HT-29 (cell line): ENCODE measurements at regions not wholly inside any gene's neighbourhood (a gene's known extent, or its start where the extent isn't known, plus 50 kb on each side); places are given as distances from the start of the nearest gene placed in this dataset.

Experiments
- DNase-seq: peaks from one replicate; pipeline ENCODE4 v3.0.0-alpha.2; 2015; ENCODE audit warnings: low spot score

GRCh38 chr10:71123023-71123422 lies 89.3 kb upstream of the UNC5B start:
- no peak for DNase-seq

- DNase-seq, result no peak
Observed at GRCh38 chr10:71124921-71125748, 87.2 kb upstream of the UNC5B start.

DNA sequence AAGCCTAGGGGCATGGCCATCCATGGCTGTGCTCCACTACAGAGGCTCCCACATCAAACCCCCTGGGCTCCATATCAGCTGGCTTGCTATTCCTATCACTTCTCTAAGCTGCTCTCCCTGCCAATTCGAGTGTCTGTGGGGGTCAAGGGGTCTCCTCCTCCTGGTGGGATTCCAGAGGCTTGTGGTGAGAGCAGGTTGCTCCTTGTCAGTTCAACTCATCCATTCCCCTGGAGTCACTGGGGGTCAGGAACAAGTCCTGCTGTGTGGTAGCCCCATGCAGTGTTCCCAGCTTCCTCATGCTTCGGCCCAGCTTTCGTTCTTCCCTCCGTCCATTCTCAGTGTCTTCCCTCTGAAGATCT lies 86.6 kb upstream of the UNC5B start:
- DNase-seq, result no peak

- DNase-seq, result no peak
Observed at GRCh38 chr10:71126432-71126831, 85.9 kb upstream of the UNC5B start.

DNA sequence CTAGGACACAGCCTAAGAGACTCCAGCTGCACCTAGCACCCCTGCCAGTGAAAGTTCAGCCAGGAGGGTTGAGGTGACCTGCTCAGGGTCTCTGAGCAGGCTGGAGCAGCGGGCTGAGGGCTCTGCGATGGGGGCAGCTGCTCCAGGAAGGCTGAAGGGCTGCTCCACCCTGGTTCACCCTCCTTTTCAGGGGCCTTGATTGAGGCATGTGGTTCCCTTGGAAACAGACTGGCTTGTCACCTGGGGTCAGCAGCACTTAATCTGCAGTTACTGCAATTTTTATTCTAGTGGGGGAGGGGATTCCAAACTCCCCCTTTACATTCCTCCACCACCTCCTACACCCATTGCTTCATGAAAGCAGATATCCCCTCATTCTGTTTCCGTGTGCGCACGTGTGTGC lies 85.3 kb upstream of the UNC5B start:
- DNase-seq, result no peak

DNA sequence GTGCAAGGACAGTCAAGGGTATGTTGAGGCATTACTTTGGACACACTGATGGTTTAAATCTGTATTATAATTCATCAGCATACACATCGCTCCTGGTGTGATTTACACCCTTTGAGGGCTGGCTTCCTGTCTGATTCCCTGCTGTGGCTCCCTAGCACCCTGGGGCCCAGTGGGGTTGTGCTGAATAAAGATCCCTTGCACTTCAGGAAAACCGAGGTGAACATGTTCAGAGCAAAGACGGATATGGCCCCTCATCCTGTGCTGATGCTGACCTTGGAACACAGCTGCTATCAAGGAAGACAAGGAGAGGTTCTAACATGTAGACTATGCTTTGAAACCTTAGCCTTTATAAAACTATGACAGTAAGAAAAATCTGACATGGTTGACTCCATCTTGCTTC lies 84.6 kb upstream of the UNC5B start:
- no peak for DNase-seq

- DNase-seq, result no peak
Observed at GRCh38 chr10:71128311-71128980, 83.9 kb upstream of the UNC5B start.

GRCh38 chr10:71131096-71131495 lies 81.3 kb upstream of the UNC5B start:
- no peak for DNase-seq

DNA sequence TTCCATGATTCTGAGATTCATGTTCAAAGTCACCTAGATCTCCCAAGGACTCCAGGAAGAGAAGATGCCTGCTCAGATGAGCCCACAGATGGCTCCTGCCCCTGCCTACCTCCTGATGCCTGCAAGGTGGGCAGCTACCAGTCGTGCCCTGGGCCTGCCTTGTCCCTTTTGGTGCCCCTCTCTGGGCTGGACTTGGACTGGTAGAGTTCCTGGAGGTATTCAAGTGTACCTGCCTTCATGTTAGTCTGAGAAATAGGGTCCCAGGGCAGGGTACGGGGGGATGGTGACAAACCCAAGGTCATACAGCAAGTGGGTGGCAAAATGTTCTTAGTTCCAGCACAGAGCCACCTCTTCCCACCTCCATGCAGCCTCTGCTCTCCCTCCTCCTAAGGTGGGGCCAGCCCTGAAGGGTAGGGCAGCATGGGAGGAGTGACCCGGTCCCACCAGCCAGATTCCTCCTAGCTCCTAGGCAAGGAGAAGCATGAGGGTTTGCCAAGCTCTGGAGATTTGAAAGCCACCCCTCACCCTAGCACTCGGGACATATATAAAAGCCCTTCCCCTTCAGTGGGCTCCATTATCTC lies 80.8 kb upstream of the UNC5B start:
- DNase-seq, result no peak

DNA sequence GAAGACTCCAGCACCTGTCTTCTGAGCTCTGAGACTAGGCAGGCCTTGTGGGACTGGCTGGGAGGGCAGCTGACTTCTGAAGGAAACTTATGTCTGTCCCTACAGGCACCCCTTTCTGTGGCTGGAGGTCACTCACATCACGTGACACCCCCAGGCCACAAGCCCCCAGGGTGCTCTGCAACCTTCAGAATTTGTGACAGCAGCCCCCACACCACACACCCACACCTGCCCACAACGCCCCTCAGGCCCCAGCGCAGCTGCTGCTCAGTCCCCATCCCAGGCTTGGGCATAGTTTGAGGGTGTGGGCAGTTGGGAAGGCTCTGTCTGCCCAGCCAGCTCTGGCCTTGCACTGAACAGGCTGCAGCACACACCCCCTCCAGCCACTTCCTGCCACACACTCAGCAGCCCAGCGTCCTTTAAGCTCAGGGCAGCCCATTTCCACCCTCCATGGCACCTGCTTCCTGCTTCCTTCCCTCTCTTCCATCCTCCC lies 80.0 kb upstream of the UNC5B start:
- no peak for DNase-seq

DNA sequence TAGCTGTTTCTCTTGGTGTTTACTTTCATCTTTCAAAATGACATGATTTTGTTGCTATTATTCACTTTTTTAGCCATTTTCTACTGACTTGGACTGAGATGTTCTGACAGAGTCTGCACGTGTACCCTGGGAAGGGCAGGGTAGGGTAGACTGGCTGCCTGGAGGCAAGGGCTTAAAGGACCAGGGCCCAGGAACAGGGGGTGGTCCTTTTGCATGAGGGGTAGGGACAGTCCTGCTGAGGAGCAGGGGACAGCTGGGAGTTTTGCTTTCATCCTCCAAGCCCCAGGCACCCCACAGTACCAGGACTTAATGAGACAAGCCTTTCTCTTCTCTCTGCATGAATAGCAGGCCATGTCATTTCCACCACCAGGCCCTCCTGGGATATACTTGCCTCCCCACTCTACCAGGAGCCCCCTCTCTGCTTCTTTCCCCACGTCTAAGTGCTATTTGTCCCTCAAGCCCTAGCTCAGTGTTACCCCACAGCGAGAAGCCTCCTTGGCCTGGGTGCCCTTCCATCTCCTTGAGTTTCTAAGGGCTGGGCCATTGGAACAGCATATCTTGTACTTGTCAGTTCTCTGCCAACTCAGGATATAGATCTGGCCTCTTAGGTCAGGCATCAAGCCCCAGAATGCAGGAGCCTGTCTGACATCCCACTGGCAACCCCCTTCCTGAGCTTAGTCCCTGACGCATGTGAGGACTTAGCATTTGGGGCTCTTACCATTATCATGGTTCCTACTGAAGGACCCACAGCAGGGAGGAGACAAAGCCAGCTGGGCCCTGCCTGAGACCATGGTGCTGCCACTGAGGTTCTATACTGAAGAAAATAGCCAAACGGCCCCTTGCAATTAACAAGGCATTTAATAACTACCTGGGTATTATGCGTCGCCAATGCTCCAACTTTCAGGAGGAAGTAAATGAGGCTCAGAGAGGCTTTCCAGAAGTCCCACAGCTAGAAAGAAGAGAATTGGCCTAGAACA lies 78.4 kb upstream of the UNC5B start:
- DNase-seq, result no peak

GRCh38 chr10:71134732-71135211 lies 77.6 kb upstream of the UNC5B start:
- DNase-seq, result no peak

GRCh38 chr10:71135236-71135635 lies 77.1 kb upstream of the UNC5B start:
- no peak for DNase-seq

GRCh38 chr10:71136036-71136721 lies 76.2 kb upstream of the UNC5B start:
- DNase-seq, result no peak

GRCh38 chr10:71137701-71138100 lies 74.7 kb upstream of the UNC5B start:
- DNase-seq, result no peak

DNA sequence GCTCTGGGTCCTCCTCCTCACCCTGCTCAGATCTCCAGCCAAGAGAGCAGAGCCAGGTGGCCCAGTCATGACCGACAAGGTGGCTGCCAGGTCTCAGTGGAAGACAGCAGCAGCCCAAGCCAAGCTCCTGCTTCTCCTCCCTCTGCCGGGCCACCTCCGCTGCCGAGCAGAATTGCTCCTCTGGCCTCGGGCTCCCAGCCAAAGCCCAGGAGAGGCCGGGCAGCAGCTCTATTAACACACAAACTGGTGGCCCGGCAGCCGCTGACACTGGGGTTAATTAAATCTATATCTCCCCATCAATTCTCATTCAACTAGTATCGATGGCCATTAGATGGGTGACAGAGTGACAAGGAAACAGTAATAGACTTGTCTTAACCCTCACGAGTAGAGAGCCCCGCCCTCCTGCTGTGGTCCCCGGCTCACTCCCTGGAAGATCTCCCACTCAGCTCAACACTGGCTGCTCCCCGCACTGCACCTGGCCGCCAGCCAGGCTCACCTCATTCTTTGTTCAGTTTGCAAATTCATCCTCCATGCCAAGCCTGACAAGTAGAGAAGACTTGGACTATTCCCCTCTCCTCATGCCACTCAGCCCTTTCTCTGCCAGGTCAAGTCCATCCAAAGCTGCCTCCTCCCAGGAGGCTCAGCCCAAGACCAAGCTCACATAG lies 74.1 kb upstream of the UNC5B start:
- DNase-seq, result no peak

DNA sequence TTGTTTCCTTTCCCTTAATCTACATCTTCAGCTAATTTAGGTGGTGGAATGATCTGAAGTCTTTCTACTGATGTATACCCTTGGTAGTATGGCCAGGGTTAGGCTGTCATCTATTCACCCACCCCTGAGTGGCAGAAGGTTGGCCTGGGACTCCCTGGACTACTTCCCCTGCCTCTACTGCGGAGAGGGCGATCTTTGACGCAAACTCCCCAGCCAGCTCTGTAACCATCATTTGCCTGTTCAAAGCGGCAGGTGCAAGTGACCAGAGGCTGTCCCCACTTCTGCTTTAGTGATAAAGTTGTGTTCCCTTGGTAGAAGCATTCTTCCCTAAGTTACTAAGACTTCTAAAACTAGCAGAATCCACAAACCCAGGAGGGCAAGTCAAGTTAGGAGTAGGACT lies 70.8 kb upstream of the UNC5B start:
- DNase-seq, result no peak

DNA sequence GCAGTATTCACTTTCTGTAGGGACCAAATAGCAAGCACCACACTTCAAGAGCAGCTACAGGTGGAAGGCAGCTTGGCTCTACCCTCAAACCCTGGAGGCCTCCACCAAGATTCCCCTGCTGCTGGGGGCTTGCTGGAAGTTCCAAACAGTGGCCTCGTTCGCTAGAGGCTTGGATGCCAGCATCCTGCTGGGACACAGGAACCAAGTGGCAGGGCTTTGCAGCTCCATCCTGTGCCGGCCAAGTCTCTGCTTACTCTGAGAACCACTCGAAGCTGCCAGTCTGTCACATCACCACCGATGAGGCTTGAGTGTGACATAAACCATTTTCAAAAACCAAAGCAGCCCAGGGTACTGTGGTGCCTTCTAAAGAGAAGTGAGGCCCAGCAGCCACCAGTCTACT lies 69.2 kb upstream of the UNC5B start:
- no peak for DNase-seq

GRCh38 chr10:71143610-71144009 lies 68.8 kb upstream of the UNC5B start:
- DNase-seq, result no peak

DNA sequence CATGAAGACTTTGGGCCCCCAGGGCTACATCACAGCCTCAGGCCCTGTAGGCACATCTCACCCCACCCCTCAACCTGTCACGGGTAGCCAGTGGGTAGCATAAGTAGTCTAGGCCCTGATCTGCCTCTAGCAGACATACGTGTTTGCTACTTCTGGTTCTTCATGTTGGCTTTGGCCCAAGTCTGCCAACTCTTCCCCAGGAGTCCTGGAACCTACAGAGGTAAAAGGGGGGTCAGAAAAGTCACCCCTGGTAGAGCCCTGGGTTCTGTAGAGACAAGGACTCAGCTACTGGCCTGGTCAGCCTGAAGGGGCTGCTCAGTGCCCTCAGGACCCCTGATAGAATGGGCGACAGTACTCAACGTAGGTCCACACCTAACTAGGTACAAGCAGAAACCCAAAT lies 67.5 kb upstream of the UNC5B start:
- no peak for DNase-seq
